GM23248 (cell line): ENCODE measurements at regions not wholly inside any gene's neighbourhood (a gene's known extent, or its start where the extent isn't known, plus 50 kb on each side); places are given as distances from the start of the nearest gene placed in this dataset.

Experiments
- DNase-seq: peaks from one replicate; pipeline ENCODE4 v3.0.0-alpha.2; 2015
- H2AFZ ChIP-seq: fragments of 200-600 bp; sonication (generic); 2 replicates; pipeline ENCODE4 v1.6.1; 2016; ENCODE audit warnings: antibody characterized with exemption
- H3F3A ChIP-seq: fragments of 200-600 bp; sonication (generic); 2 replicates; pipeline ENCODE4 v1.6.1; 2016; ENCODE audit warnings: mild to moderate bottlenecking, antibody characterized with exemption, mixed run types; ENCODE audit not compliant: insufficient read depth
- H3K27ac ChIP-seq: fragments of 200-600 bp; sonication (generic); 2 replicates; pipeline ENCODE4 v1.5.1; 2016; ENCODE audit warnings: mild to moderate bottlenecking
- H3K27me3 ChIP-seq: fragments of 200-600 bp; sonication (generic); replicated peaks from 2 replicates; pipeline ENCODE4 v1.6.1; 2016; ENCODE audit warnings: mild to moderate bottlenecking; ENCODE audit not compliant: insufficient read depth
- H3K36me3 ChIP-seq: fragments of 200-600 bp; sonication (generic); 2 replicates; pipeline ENCODE4 v1.6.1; 2016; ENCODE audit warnings: low read depth, mild to moderate bottlenecking
- H3K4me1 ChIP-seq: fragments of 200-600 bp; sonication (generic); 2 replicates; pipeline ENCODE4 v1.6.1; 2016; ENCODE audit warnings: mild to moderate bottlenecking; ENCODE audit not compliant: insufficient read depth
- H3K4me2 ChIP-seq: fragments of 200-600 bp; sonication (generic); one replicate; pipeline ENCODE4 v1.6.1; 2016; ENCODE audit warnings: mild to moderate bottlenecking; ENCODE audit not compliant: unreplicated experiment
- H3K4me3 ChIP-seq: fragments of 200-600 bp; sonication (generic); 2 replicates; pipeline ENCODE4 v1.5.1; 2016; ENCODE audit warnings: mild to moderate bottlenecking
- H3K79me2 ChIP-seq: fragments of 200-600 bp; sonication (generic); 2 replicates; pipeline ENCODE4 v1.6.1; 2016; ENCODE audit warnings: mild to moderate bottlenecking; ENCODE audit not compliant: insufficient read depth
- H3K9ac ChIP-seq: fragments of 200-600 bp; sonication (generic); 2 replicates; pipeline ENCODE4 v1.6.1; 2016; ENCODE audit warnings: mild to moderate bottlenecking
- H3K9me2 ChIP-seq: fragments of 200-600 bp; sonication (generic); 2 replicates; pipeline ENCODE4 v1.6.1; 2016; ENCODE audit warnings: mixed run types, mild to moderate bottlenecking, moderate library complexity; ENCODE audit not compliant: insufficient read depth
- H3K9me3 ChIP-seq: fragments of 200-600 bp; sonication (generic); one replicate; pipeline ENCODE4 v1.6.1; 2017; ENCODE audit warnings: low read depth
- H4K20me1 ChIP-seq: fragments of 200-600 bp; sonication (generic); 2 replicates; pipeline ENCODE4 v1.6.0; 2016; ENCODE audit not compliant: insufficient read depth
- EZH2 ChIP-seq: fragments of 200-600 bp; sonication (generic); IDR thresholded peaks from 2 replicates; pipeline ENCODE4 v1.6.1; 2018; ENCODE audit warnings: antibody characterized with exemption, mild to moderate bottlenecking; ENCODE audit not compliant: insufficient read depth, poor library complexity, severe bottlenecking
- EZH2phosphoT487 ChIP-seq: fragments of 200-600 bp; sonication (generic); IDR thresholded peaks from 2 replicates; pipeline ENCODE4 v1.6.1; 2018; ENCODE audit warnings: antibody characterized with exemption, moderate library complexity, mild to moderate bottlenecking, low read depth; ENCODE audit not compliant: insufficient read depth
- WGBS, 2 experiments: methylation state at CpG; one replicate each; pipeline ENCODE4 v1.1.6; 2015 to 2017; ENCODE audit warnings: low lambda C conversion rate in 2 of 2, low coverage in 1 of 2; ENCODE audit errors: missing lambda C conversion rate in 2 of 2; 5-methylcytosine and 5-hydroxymethylcytosine counted together
- in situ Hi-C: fragments of 300-500 bp; cut with MboI; formaldehyde crosslinking; loops from 2 replicates; pipeline ENCODE4 v1.15.0; 2020

DNA sequence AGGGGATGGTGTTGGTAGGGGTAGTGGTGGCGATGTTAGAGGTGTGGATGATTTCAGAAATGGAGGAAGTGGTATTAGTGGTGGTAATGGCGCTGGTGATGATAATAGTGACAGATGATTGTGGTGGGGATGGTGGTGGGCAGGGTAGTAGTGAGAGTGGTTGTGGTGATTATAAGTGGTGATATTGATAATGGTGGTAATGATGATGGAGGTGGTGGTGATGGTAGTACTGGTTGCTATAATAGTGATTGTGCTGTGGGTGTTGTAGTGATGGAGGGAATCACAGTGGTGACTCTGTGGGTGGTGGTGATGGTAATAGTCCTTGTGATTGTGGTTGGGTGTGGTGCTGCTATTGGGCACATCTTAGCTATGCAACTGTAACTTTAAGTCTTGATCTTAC is 61.6 kb upstream of the TBX20 start:
- no peaks in the 10 kb centered on the region for H4K20me1 ChIP-seq
- no peaks in the 10 kb centered on the region for H3K36me3 ChIP-seq
- no peaks in the 10 kb centered on the region for H3K79me2 ChIP-seq
- H3K4me1 ChIP-seq = no peaks in the 10 kb centered on the region
- no peak overlapping the region for H2AFZ ChIP-seq
- no peak overlapping the region for H3K27ac ChIP-seq
- no peaks in the 10 kb centered on the region for H3F3A ChIP-seq
- H3K9me2 ChIP-seq = no peaks in the 10 kb centered on the region
- in situ Hi-C loops = no loop called here
- no peak overlapping the region for H3K4me2 ChIP-seq
- no peaks in the 10 kb centered on the region for H3K9me3 ChIP-seq
- 22 to 34% methylated on average over 2 of the region's 2 CpGs for WGBS, 2 experiments
- DNase-seq = no peak
- TF ChIP-seq EZH2 = no peak
- TF ChIP-seq EZH2phosphoT487 = no peak
- H3K9ac ChIP-seq = no peak overlapping the region
- H3K4me3 ChIP-seq = no peak overlapping the region
- H3K27me3 ChIP-seq = no peaks in the 10 kb centered on the region

- Histone ChIP-seq H3K79me2 (no peaks in the 10 kb centered on the region), H3K9ac (no peak overlapping the region), H3K9me3 (no peaks in the 10 kb centered on the region), H3F3A (no peaks in the 10 kb centered on the region), H3K9me2 (no peaks in the 10 kb centered on the region), H4K20me1 (no peaks in the 10 kb centered on the region), H3K4me2 (no peak overlapping the region), H3K27ac (no peak overlapping the region), H3K36me3 (no peaks in the 10 kb centered on the region), H3K4me3 (no peak overlapping the region), H3K27me3 (no peaks in the 10 kb centered on the region), H2AFZ (no peak overlapping the region), H3K4me1 (no peaks in the 10 kb centered on the region)
- 12 to 17% methylated on average over 2 of the region's 2 CpGs for WGBS, 2 experiments
- no peak for DNase-seq
- no peak for TF ChIP-seq EZH2phosphoT487
- TF ChIP-seq EZH2 = no peak
- in situ Hi-C loops = no loop called here
Observed at GRCh38 chr7:35314354-35314753, 60.5 kb upstream of the TBX20 start.

GRCh38 chr7:35313575-35313974 is 59.7 kb upstream of the TBX20 start:
- Histone ChIP-seq H2AFZ (no peak overlapping the region), H3K9me2 (no peaks in the 10 kb centered on the region), H3K79me2 (no peaks in the 10 kb centered on the region), H3K9me3 (no peaks in the 10 kb centered on the region), H4K20me1 (no peaks in the 10 kb centered on the region), H3K27me3 (no peaks in the 10 kb centered on the region), H3K4me2 (no peak overlapping the region), H3K36me3 (no peaks in the 10 kb centered on the region), H3K27ac (no peak overlapping the region), H3K4me1 (no peaks in the 10 kb centered on the region), H3F3A (no peaks in the 10 kb centered on the region), H3K9ac (no peak overlapping the region), H3K4me3 (no peak overlapping the region)
- no peak for DNase-seq
- in situ Hi-C loops = no loop called here
- no peak for TF ChIP-seq EZH2
- no peak for TF ChIP-seq EZH2phosphoT487
- WGBS, 2 experiments = 0 to 11% methylated on average over 1 of the region's 1 CpG
